ENCODE measurements at regions not wholly inside any gene's neighbourhood (a gene's known extent, or its start where the extent isn't known, plus 50 kb on each side); places are given as distances from the start of the nearest gene placed in this dataset.
"Not testable (repeated sequence)": the region's sequence is repeated elsewhere in the genome, so short reads cannot be mapped to it uniquely, and the experiment has no call there.

GRCh38 chr4:3898098-3898497 is 131.9 kb downstream of the ADRA2C start:
- no peak overlapping the region for H3K27ac ChIP-seq (ENCODE audit: low read depth in 1 of 2, low read length in 2 of 2)
- no peak overlapping the region for H3K4me3 ChIP-seq (replicated peaks in 1 of 3; ENCODE audit: low read depth in 2 of 3, low read length in 3 of 3)
- H3K27me3 ChIP-seq (ENCODE audit: control insufficient read depth in 2 of 2, insufficient read depth in 2 of 2, low read length in 2 of 2) = no peaks in the 10 kb centered on the region
- Mint-ChIP-seq H3K9me3 (no peaks in the 10 kb centered on the region), H3K27me3 (ENCODE audit: low read depth in 3 of 3) (peaks cover 0 to 4% (median 3%) of the 10 kb centered on the region in 3 donors), H3K36me3 (no peaks in the 10 kb centered on the region), H3K4me3 (no peak overlapping the region), H3K27ac (no peak overlapping the region), H3K4me1 (no peaks in the 10 kb centered on the region)
- 68% methylated on average over 9 of the region's 19 CpGs for WGBS (ENCODE audit: insufficient coverage)
- DNase-seq = no peak
- no peak for TF ChIP-seq CTCF (IDR thresholded peaks at IDR 0.05)
- no peaks in the 10 kb centered on the region for H3K36me3 ChIP-seq (replicated peaks in 1 of 2; ENCODE audit: control insufficient read depth in 1 of 2, insufficient read depth in 2 of 2, low read length in 2 of 2)
- no peaks in the 10 kb centered on the region for H4K20me1 ChIP-seq (ENCODE audit: insufficient read depth, low read length)
- H3K9ac ChIP-seq (ENCODE audit: insufficient read depth, low read length, poor library complexity, severe bottlenecking) = no peak overlapping the region
- no peaks in the 10 kb centered on the region for H3K79me2 ChIP-seq (ENCODE audit: insufficient read depth, low read length)
- no peaks in the 10 kb centered on the region for H3K9me3 ChIP-seq (replicated peaks in 1 of 2; ENCODE audit: control insufficient read depth in 1 of 2, insufficient read depth in 1 of 2, low read length in 2 of 2)
- no peaks in the 10 kb centered on the region for H3K4me1 ChIP-seq (ENCODE audit: control insufficient read depth in 1 of 2, insufficient read depth in 2 of 2, low read length in 2 of 2)
- H3K4me2 ChIP-seq (replicated peaks; ENCODE audit: extremely low read depth, low read length, poor library complexity, severe bottlenecking) = no peak overlapping the region
- H2AFZ ChIP-seq (ENCODE audit: insufficient read depth, low read depth, low read length, poor library complexity, severe bottlenecking) = no peak overlapping the region
- intact Hi-C loops (cut with micrococcal nuclease) = no loop called here

GRCh38 chr4:3898928-3899327 is 132.7 kb downstream of the ADRA2C start:
- H3K4me1 Mint-ChIP-seq; H3K9me3 Mint-ChIP-seq; H3K4me1 ChIP-seq (ENCODE audit: control insufficient read depth in 1 of 2, insufficient read depth in 2 of 2, low read length in 2 of 2); H3K27ac ChIP-seq (ENCODE audit: low read depth in 1 of 2, low read length in 2 of 2); H3K9ac ChIP-seq (ENCODE audit: insufficient read depth, low read length, poor library complexity, severe bottlenecking); intact Hi-C loops (cut with micrococcal nuclease); H3K36me3 Mint-ChIP-seq; H3K4me3 ChIP-seq (replicated peaks in 1 of 3; ENCODE audit: low read depth in 2 of 3, low read length in 3 of 3); H3K4me3 Mint-ChIP-seq; H4K20me1 ChIP-seq (ENCODE audit: insufficient read depth, low read length); H2AFZ ChIP-seq (ENCODE audit: insufficient read depth, low read depth, low read length, poor library complexity, severe bottlenecking); H3K9me3 ChIP-seq (replicated peaks in 1 of 2; ENCODE audit: control insufficient read depth in 1 of 2, insufficient read depth in 1 of 2, low read length in 2 of 2); H3K36me3 ChIP-seq (replicated peaks in 1 of 2; ENCODE audit: control insufficient read depth in 1 of 2, insufficient read depth in 2 of 2, low read length in 2 of 2); H3K27me3 Mint-ChIP-seq (ENCODE audit: low read depth in 3 of 3); DNase-seq; H3K27ac Mint-ChIP-seq; H3K4me2 ChIP-seq (replicated peaks; ENCODE audit: extremely low read depth, low read length, poor library complexity, severe bottlenecking); H3K79me2 ChIP-seq (ENCODE audit: insufficient read depth, low read length); H3K27me3 ChIP-seq (ENCODE audit: control insufficient read depth in 2 of 2, insufficient read depth in 2 of 2, low read length in 2 of 2): not testable (repeated sequence)
- 94% methylated on average over 5 of the region's 10 CpGs for WGBS (ENCODE audit: insufficient coverage)

- intact Hi-C loops (cut with micrococcal nuclease); H3K27me3 Mint-ChIP-seq (ENCODE audit: low read depth in 3 of 3); DNase-seq; H3K79me2 ChIP-seq (ENCODE audit: insufficient read depth, low read length); H3K9ac ChIP-seq (ENCODE audit: insufficient read depth, low read length, poor library complexity, severe bottlenecking); H3K27me3 ChIP-seq (ENCODE audit: control insufficient read depth in 2 of 2, insufficient read depth in 2 of 2, low read length in 2 of 2); H3K4me2 ChIP-seq (replicated peaks; ENCODE audit: extremely low read depth, low read length, poor library complexity, severe bottlenecking); H4K20me1 ChIP-seq (ENCODE audit: insufficient read depth, low read length); H3K4me1 Mint-ChIP-seq; H3K27ac Mint-ChIP-seq; H3K4me1 ChIP-seq (ENCODE audit: control insufficient read depth in 1 of 2, insufficient read depth in 2 of 2, low read length in 2 of 2); H3K36me3 Mint-ChIP-seq; H2AFZ ChIP-seq (ENCODE audit: insufficient read depth, low read depth, low read length, poor library complexity, severe bottlenecking); H3K4me3 Mint-ChIP-seq; H3K36me3 ChIP-seq (replicated peaks in 1 of 2; ENCODE audit: control insufficient read depth in 1 of 2, insufficient read depth in 2 of 2, low read length in 2 of 2); H3K27ac ChIP-seq (ENCODE audit: low read depth in 1 of 2, low read length in 2 of 2); H3K9me3 ChIP-seq (replicated peaks in 1 of 2; ENCODE audit: control insufficient read depth in 1 of 2, insufficient read depth in 1 of 2, low read length in 2 of 2); H3K4me3 ChIP-seq (replicated peaks in 1 of 3; ENCODE audit: low read depth in 2 of 3, low read length in 3 of 3); H3K9me3 Mint-ChIP-seq: not testable (repeated sequence)
- WGBS (ENCODE audit: insufficient coverage) = 91% methylated on average over 4 of the region's 15 CpGs
These were observed 138.2 kb downstream of the ADRA2C start for GRCh38 chr4:3904264-3904955.

- H2AFZ ChIP-seq (ENCODE audit: insufficient read depth, low read depth, low read length, poor library complexity, severe bottlenecking); H4K20me1 ChIP-seq (ENCODE audit: insufficient read depth, low read length); H3K9me3 ChIP-seq (replicated peaks in 1 of 2; ENCODE audit: control insufficient read depth in 1 of 2, insufficient read depth in 1 of 2, low read length in 2 of 2); H3K4me1 ChIP-seq (ENCODE audit: control insufficient read depth in 1 of 2, insufficient read depth in 2 of 2, low read length in 2 of 2); intact Hi-C loops (cut with micrococcal nuclease); H3K36me3 Mint-ChIP-seq; H3K9me3 Mint-ChIP-seq; H3K27ac ChIP-seq (ENCODE audit: low read depth in 1 of 2, low read length in 2 of 2); H3K36me3 ChIP-seq (replicated peaks in 1 of 2; ENCODE audit: control insufficient read depth in 1 of 2, insufficient read depth in 2 of 2, low read length in 2 of 2); H3K27me3 ChIP-seq (ENCODE audit: control insufficient read depth in 2 of 2, insufficient read depth in 2 of 2, low read length in 2 of 2); H3K27ac Mint-ChIP-seq; H3K4me2 ChIP-seq (replicated peaks; ENCODE audit: extremely low read depth, low read length, poor library complexity, severe bottlenecking); H3K4me3 Mint-ChIP-seq; H3K4me1 Mint-ChIP-seq; H3K79me2 ChIP-seq (ENCODE audit: insufficient read depth, low read length); H3K4me3 ChIP-seq (replicated peaks in 1 of 3; ENCODE audit: low read depth in 2 of 3, low read length in 3 of 3); H3K27me3 Mint-ChIP-seq (ENCODE audit: low read depth in 3 of 3); H3K9ac ChIP-seq (ENCODE audit: insufficient read depth, low read length, poor library complexity, severe bottlenecking); DNase-seq: not testable (repeated sequence)
- WGBS (ENCODE audit: insufficient coverage) = 100% methylated on average over 3 of the region's 3 CpGs
These were observed 143.4 kb downstream of the ADRA2C start for GRCh38 chr4:3909616-3910015.
